Stimulated activated CD4-positive, alpha-beta T cell treated with anti-CD3 and anti-CD28 coated beads, Interleukin-4, amount 100 ng/mL, for 4 hours (primary cell): ENCODE measurements at regions not wholly inside any gene's neighbourhood (a gene's known extent, or its start where the extent isn't known, plus 50 kb on each side); places are given as distances from the start of the nearest gene placed in this dataset.

Experiments used
- DNase-seq, 2 experiments: peaks; one replicate each; pipeline ENCODE4 v3.0.0-alpha.2; 2020

GRCh38 chr7:51732116-51732515, 415.5 kb upstream of the COBL start:
- no peak for DNase-seq

- DNase-seq = no peak
These were observed 414.5 kb upstream of the COBL start for GRCh38 chr7:51731075-51731474.

- DNase-seq = no peak
These were observed 410.8 kb upstream of the COBL start for GRCh38 chr7:51727441-51727840.

GRCh38 chr7:51706851-51707250, 390.2 kb upstream of the COBL start:
- no peak for DNase-seq

GRCh38 chr7:51705701-51706100, 389.1 kb upstream of the COBL start:
- no peak for DNase-seq

- DNase-seq = no peak
These were observed 386.1 kb upstream of the COBL start for GRCh38 chr7:51702673-51703072.

- no peak for DNase-seq
These were observed 385.3 kb upstream of the COBL start for GRCh38 chr7:51701935-51702334.

- no peak for DNase-seq
These were observed 384.1 kb upstream of the COBL start for GRCh38 chr7:51700593-51701215.

- no peak for DNase-seq
These were observed 376.6 kb upstream of the COBL start for GRCh38 chr7:51693258-51693657.

GRCh38 chr7:51689547-51689946, 372.9 kb upstream of the COBL start:
- DNase-seq = no peak

GRCh38 chr7:51685794-51686193, 369.2 kb upstream of the COBL start:
- no peak for DNase-seq

GRCh38 chr7:51680594-51681399, 364.2 kb upstream of the COBL start:
- DNase-seq = no peak

- DNase-seq = no peak
These were observed 362.7 kb upstream of the COBL start for GRCh38 chr7:51679358-51679757.

GRCh38 chr7:51666751-51667150, 350.1 kb upstream of the COBL start:
- no peak for DNase-seq

- DNase-seq = no peak
These were observed 349.7 kb upstream of the COBL start for GRCh38 chr7:51666266-51666665.

GRCh38 chr7:51665045-51665780, 348.6 kb upstream of the COBL start:
- no peak for DNase-seq

- no peak for DNase-seq
These were observed 343.9 kb upstream of the COBL start for GRCh38 chr7:51660516-51660915.

- no peak for DNase-seq
These were observed 342.1 kb upstream of the COBL start for GRCh38 chr7:51658684-51659083.

- no peak for DNase-seq
These were observed 331.3 kb upstream of the COBL start for GRCh38 chr7:51647931-51648351.

GRCh38 chr7:51647486-51647885, 330.9 kb upstream of the COBL start:
- DNase-seq = no peak

GRCh38 chr7:51645702-51646298, 329.2 kb upstream of the COBL start:
- no peak for DNase-seq

GRCh38 chr7:51645255-51645654, 328.6 kb upstream of the COBL start:
- DNase-seq = no peak

GRCh38 chr7:51644216-51644615, 327.6 kb upstream of the COBL start:
- no peak for DNase-seq

- no peak for DNase-seq
These were observed 324.2 kb upstream of the COBL start for GRCh38 chr7:51640841-51641240.
